ENCODE measurements at regions not wholly inside any gene's neighbourhood (a gene's known extent, or its start where the extent isn't known, plus 50 kb on each side); places are given as distances from the start of the nearest gene placed in this dataset.
"Not testable (repeated sequence)": the region's sequence is repeated elsewhere in the genome, so short reads cannot be mapped to it uniquely, and the experiment has no call there.

DNA sequence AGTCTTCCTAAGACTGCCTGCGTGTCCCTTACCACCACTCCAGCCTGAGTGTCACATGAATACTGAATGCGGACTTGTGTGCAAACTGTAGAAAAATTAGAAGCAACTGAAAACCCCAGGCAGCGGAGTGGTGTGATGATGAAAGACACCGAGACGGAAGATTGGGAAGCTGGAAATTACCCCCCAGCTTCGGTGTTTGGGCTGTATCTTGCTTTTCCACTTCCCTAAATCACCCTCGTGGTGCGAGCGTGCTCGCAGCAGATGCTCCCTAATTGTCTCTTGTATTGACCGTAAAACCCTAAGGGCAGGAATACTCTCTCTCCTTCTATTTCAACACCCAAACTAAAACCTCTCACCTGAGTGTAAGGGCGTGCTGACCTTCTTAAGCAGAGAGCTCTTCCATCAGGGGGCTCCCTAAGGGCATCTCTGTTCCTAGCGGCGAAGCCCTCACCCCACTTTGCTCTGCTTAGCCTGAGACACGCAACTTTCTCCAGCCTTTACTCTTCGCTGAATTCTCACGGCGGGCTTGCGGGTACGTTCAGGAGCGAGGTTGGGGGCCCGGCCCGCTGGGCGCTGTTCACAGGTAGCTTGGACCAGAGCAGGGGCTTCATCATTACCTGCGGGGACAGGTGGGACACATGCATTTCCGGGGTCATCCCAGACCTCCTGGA is 62.4 kb downstream of the CRYBB2 start:
- no peak overlapping the region for H4K8ac ChIP-seq (ENCODE audit: low read length)
- WGBS, result 9% methylated on average over 26 of the region's 26 CpGs

DNA sequence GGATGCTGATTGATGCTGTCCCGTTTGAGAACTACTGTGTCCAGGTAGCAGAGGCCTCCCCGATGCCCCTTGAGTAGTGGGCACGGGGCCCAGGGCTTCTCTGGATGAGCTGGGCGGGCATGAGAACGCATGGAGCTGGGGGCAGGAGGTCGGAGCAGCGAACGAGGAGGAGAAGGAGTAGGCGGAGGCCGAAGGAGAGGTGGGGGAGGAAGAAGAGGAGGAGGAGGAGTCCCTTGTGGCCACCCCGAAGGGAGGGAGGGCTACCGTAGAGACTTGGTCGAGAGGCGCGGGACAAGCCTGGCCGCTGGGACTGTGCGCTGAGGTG is 62.9 kb downstream of the CRYBB2 start:
- no peak overlapping the region for H2AK5ac ChIP-seq (ENCODE audit: low read length, severe bottlenecking)
- H3K79me1 ChIP-seq (replicated peaks; ENCODE audit: low read length, poor library complexity, severe bottlenecking), result no peaks in the 10 kb centered on the region
- no peak overlapping the region for H3K18ac ChIP-seq (ENCODE audit: low read depth in 1 of 2, low read length in 2 of 2)
- H3K14ac ChIP-seq (ENCODE audit: low read length in 2 of 2), result no peak overlapping the region
- H2BK15ac ChIP-seq (ENCODE audit: low read depth, poor library complexity, severe bottlenecking), result no peak overlapping the region
- no peak overlapping the region for H2BK5ac ChIP-seq (ENCODE audit: low read depth, low read length, poor library complexity, severe bottlenecking)
- no peak overlapping the region for H3K27ac ChIP-seq (ENCODE audit: low read length, poor library complexity, severe bottlenecking)
- H3K4me2 ChIP-seq (ENCODE audit: low read length, poor library complexity, severe bottlenecking), result no peak overlapping the region
- no peaks in the 10 kb centered on the region for H3K9me3 ChIP-seq (ENCODE audit: control insufficient read depth, low read length)
- H3K4me1 ChIP-seq (ENCODE audit: control insufficient read depth, insufficient read depth, low read depth, low read length), result peaks cover 8% of the 10 kb centered on the region
- no peak overlapping the region for H2AFZ ChIP-seq (ENCODE audit: low read depth, low read length)
- no peak overlapping the region for H3K4ac ChIP-seq (ENCODE audit: low read depth in 1 of 2, low read length in 2 of 2)
- no peak overlapping the region for H2BK120ac ChIP-seq (ENCODE audit: low read depth, low read length)
- H3K9ac ChIP-seq (ENCODE audit: low read length), result no peak overlapping the region
- no peaks in the 10 kb centered on the region for H3K36me3 ChIP-seq (ENCODE audit: control insufficient read depth in 1 of 2, insufficient read depth in 2 of 2, low read depth in 1 of 2, low read length in 2 of 2)
- peaks cover 43 to 56% of the 10 kb centered on the region in 2 experiments for H3K27me3 ChIP-seq (ENCODE audit: control insufficient read depth in 1 of 2, insufficient read depth in 1 of 2, low read length in 2 of 2)
- no peak overlapping the region for H2BK12ac ChIP-seq (ENCODE audit: low read length in 2 of 2)
- 5% methylated on average over 9 of the region's 17 CpGs for WGBS
- H4K91ac ChIP-seq (ENCODE audit: low read length), result no peak overlapping the region
- no peak overlapping the region for H3K23ac ChIP-seq (ENCODE audit: low read length in 2 of 2)
- DNase-seq, result no peak
- peak overlapping the region in 1 of 2 experiments; percentile 42 for H3K4me3 ChIP-seq (ENCODE audit: insufficient read depth in 1 of 2, low read depth in 1 of 2, low read length in 2 of 2)
- no peak overlapping the region for H4K8ac ChIP-seq (ENCODE audit: low read length)

More for the DNA sequence above, 62.4 kb downstream of the CRYBB2 start:
- Histone ChIP-seq H3K4me3 (ENCODE audit: insufficient read depth in 1 of 2, low read depth in 1 of 2, low read length in 2 of 2) (no peak overlapping the region), H2BK15ac (ENCODE audit: low read depth, poor library complexity, severe bottlenecking) (no peak overlapping the region), H2AK5ac (ENCODE audit: low read length, severe bottlenecking) (no peak overlapping the region), H3K36me3 (ENCODE audit: control insufficient read depth in 1 of 2, insufficient read depth in 2 of 2, low read depth in 1 of 2, low read length in 2 of 2) (no peaks in the 10 kb centered on the region), H3K79me1 (replicated peaks; ENCODE audit: low read length, poor library complexity, severe bottlenecking) (no peaks in the 10 kb centered on the region), H2BK5ac (ENCODE audit: low read depth, low read length, poor library complexity, severe bottlenecking) (no peak overlapping the region), H3K9ac (ENCODE audit: low read length) (no peak overlapping the region), H4K91ac (ENCODE audit: low read length) (no peak overlapping the region), H3K27me3 (ENCODE audit: control insufficient read depth in 1 of 2, insufficient read depth in 1 of 2, low read length in 2 of 2) (peaks cover 43 to 56% of the 10 kb centered on the region in 2 experiments), H3K4me2 (ENCODE audit: low read length, poor library complexity, severe bottlenecking) (no peak overlapping the region), H2BK12ac (ENCODE audit: low read length in 2 of 2) (no peak overlapping the region), H3K4ac (ENCODE audit: low read depth in 1 of 2, low read length in 2 of 2) (no peak overlapping the region), H3K14ac (ENCODE audit: low read length in 2 of 2) (no peak overlapping the region), H3K18ac (ENCODE audit: low read depth in 1 of 2, low read length in 2 of 2) (no peak overlapping the region), H2AFZ (ENCODE audit: low read depth, low read length) (no peak overlapping the region), H3K9me3 (ENCODE audit: control insufficient read depth, low read length) (no peaks in the 10 kb centered on the region), H2BK120ac (ENCODE audit: low read depth, low read length) (no peak overlapping the region), H3K4me1 (ENCODE audit: control insufficient read depth, insufficient read depth, low read depth, low read length) (peaks cover 8% of the 10 kb centered on the region), H3K27ac (ENCODE audit: low read length, poor library complexity, severe bottlenecking) (no peak overlapping the region), H3K23ac (ENCODE audit: low read length in 2 of 2) (no peak overlapping the region)
- no peak for DNase-seq

DNA sequence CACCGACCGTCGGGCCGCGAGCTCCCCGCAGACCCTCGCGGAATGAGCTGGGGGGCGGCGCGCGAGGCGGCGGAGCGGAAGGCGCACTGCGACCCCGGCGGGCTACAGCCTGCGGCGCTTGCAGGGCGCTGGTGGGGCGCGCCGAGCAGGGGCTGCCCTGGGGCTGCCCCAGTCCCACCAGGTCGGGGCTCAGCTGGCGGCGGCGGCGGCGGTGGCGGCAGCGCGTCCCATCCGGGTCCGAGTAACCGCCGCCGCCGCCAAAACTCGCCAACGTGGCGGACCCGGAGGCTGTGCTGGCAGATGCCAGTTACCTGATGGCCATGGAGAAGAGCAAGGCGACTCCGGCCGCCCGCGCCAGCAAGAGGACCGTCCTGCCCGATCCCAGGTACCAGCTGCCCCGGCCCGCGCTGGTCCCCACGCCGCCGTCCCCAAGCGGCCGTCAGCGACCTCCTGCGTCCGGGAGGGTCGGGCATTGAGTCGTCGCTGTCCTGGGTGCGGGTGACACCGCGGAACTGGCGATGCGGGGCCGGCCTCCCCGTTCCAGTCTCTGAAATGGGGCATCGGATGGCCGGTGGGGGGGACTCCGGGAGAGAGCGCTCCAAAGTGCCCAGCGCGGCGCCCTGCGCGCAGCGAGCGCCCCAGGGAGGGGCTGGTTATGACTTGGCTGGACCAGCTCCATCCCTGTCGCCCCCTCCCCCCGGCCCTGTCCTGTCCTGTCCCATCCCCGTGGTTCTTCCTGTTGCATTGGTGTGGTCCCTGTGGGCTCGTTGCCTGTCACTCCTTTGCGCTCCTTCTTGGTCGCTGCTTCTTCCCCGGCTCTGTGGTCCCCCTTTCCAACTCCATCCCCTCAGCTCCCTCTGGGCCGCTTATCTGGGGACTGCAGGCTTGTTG is 63.5 kb downstream of the CRYBB2 start:
- no peak overlapping the region for H2AK5ac ChIP-seq (ENCODE audit: low read length, severe bottlenecking)
- no peak overlapping the region for H3K18ac ChIP-seq (ENCODE audit: low read depth in 1 of 2, low read length in 2 of 2)
- H3K4me1 ChIP-seq (ENCODE audit: control insufficient read depth, insufficient read depth, low read depth, low read length), result peaks cover 8% of the 10 kb centered on the region
- no peak overlapping the region for H3K23ac ChIP-seq (ENCODE audit: low read length in 2 of 2)
- H2BK15ac ChIP-seq (ENCODE audit: low read depth, poor library complexity, severe bottlenecking), result no peak overlapping the region
- H3K79me1 ChIP-seq (replicated peaks; ENCODE audit: low read length, poor library complexity, severe bottlenecking), result no peaks in the 10 kb centered on the region
- no peak overlapping the region for H2BK12ac ChIP-seq (ENCODE audit: low read length in 2 of 2)
- H3K4me3 ChIP-seq (ENCODE audit: insufficient read depth in 1 of 2, low read depth in 1 of 2, low read length in 2 of 2), result peak overlapping the region in 1 of 2 experiments; percentile 42
- H3K14ac ChIP-seq (ENCODE audit: low read length in 2 of 2), result no peak overlapping the region
- H3K27me3 ChIP-seq (ENCODE audit: control insufficient read depth in 1 of 2, insufficient read depth in 1 of 2, low read length in 2 of 2), result peaks cover 43 to 56% of the 10 kb centered on the region in 2 experiments
- no peak overlapping the region for H4K91ac ChIP-seq (ENCODE audit: low read length)
- DNase-seq, result no peak
- no peak overlapping the region for H3K4me2 ChIP-seq (ENCODE audit: low read length, poor library complexity, severe bottlenecking)
- H3K27ac ChIP-seq (ENCODE audit: low read length, poor library complexity, severe bottlenecking), result no peak overlapping the region
- no peak overlapping the region for H2AFZ ChIP-seq (ENCODE audit: low read depth, low read length)
- no peak overlapping the region for H3K4ac ChIP-seq (ENCODE audit: low read depth in 1 of 2, low read length in 2 of 2)
- H3K9ac ChIP-seq (ENCODE audit: low read length), result no peak overlapping the region
- H4K8ac ChIP-seq (ENCODE audit: low read length), result no peak overlapping the region
- H3K9me3 ChIP-seq (ENCODE audit: control insufficient read depth, low read length), result no peaks in the 10 kb centered on the region
- under 1% methylated on average over 79 of the region's 91 CpGs for WGBS
- H3K36me3 ChIP-seq (ENCODE audit: control insufficient read depth in 1 of 2, insufficient read depth in 2 of 2, low read depth in 1 of 2, low read length in 2 of 2), result no peaks in the 10 kb centered on the region
- H2BK120ac ChIP-seq (ENCODE audit: low read depth, low read length), result no peak overlapping the region
- H2BK5ac ChIP-seq (ENCODE audit: low read depth, low read length, poor library complexity, severe bottlenecking), result no peak overlapping the region

DNA sequence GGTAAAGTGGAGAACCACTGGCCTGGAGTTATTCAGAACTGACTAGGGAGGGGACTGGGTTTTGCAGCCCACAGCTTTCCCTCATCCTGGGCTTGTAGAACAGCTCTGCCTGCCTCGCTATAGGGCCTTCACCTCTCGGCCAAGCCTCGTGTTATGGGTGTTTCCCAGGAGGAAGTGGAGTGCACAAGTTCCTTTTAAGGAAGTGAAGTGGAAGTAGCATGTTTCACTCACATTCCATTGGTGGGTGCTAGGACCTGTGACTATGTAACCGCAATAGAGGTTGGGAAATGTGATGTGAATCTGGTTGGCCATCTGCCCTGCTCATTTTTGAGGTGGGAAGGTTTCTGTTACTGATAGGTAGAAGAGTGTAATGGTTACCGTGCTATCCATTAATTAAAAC is 69.0 kb downstream of the CRYBB2 start:
- not testable (repeated sequence) for H2BK15ac ChIP-seq (ENCODE audit: low read depth, poor library complexity, severe bottlenecking); H3K4me3 ChIP-seq (ENCODE audit: insufficient read depth in 1 of 2, low read depth in 1 of 2, low read length in 2 of 2); H2BK120ac ChIP-seq (ENCODE audit: low read depth, low read length); H3K36me3 ChIP-seq (ENCODE audit: control insufficient read depth in 1 of 2, insufficient read depth in 2 of 2, low read depth in 1 of 2, low read length in 2 of 2); H3K79me1 ChIP-seq (replicated peaks; ENCODE audit: low read length, poor library complexity, severe bottlenecking); H4K8ac ChIP-seq (ENCODE audit: low read length); H2AK5ac ChIP-seq (ENCODE audit: low read length, severe bottlenecking); H3K4me2 ChIP-seq (ENCODE audit: low read length, poor library complexity, severe bottlenecking); H4K91ac ChIP-seq (ENCODE audit: low read length); H2BK5ac ChIP-seq (ENCODE audit: low read depth, low read length, poor library complexity, severe bottlenecking); DNase-seq; H3K9me3 ChIP-seq (ENCODE audit: control insufficient read depth, low read length); H3K4ac ChIP-seq (ENCODE audit: low read depth in 1 of 2, low read length in 2 of 2); H3K14ac ChIP-seq (ENCODE audit: low read length in 2 of 2); H3K27ac ChIP-seq (ENCODE audit: low read length, poor library complexity, severe bottlenecking); H3K9ac ChIP-seq (ENCODE audit: low read length); H3K23ac ChIP-seq (ENCODE audit: low read length in 2 of 2); H2BK12ac ChIP-seq (ENCODE audit: low read length in 2 of 2); H3K4me1 ChIP-seq (ENCODE audit: control insufficient read depth, insufficient read depth, low read depth, low read length); H3K18ac ChIP-seq (ENCODE audit: low read depth in 1 of 2, low read length in 2 of 2); H2AFZ ChIP-seq (ENCODE audit: low read depth, low read length)
- peaks cover 14 to 17% of the 10 kb centered on the region in 2 experiments for H3K27me3 ChIP-seq (ENCODE audit: control insufficient read depth in 1 of 2, insufficient read depth in 1 of 2, low read length in 2 of 2)
- WGBS, result 54% methylated on average over 3 of the region's 5 CpGs
